Natural killer cell (primary cell): ENCODE measurements at regions not wholly inside any gene's neighbourhood (a gene's known extent, or its start where the extent isn't known, plus 50 kb on each side); places are given as distances from the start of the nearest gene placed in this dataset.

Source experiments
- ATAC-seq, 3 donors: fragments of 150-1000 bp in 2 of 3; fragments of 200-7000 bp in 1 of 3; cut with Tn5 transposase; 1 replicate in 1 of 3; 2 replicates in 2 of 3; pipeline ENCODE4 v1.10.0; 2021; ENCODE audit warnings: mild to moderate bottlenecking in 2 of 3, moderate library complexity in 2 of 3
- DNase-seq, 2 donors: peaks; one replicate each; pipeline versions ENCODE4 v3.0.0 to v3.0.0-alpha.2; 2013 to 2021; ENCODE audit warnings: mixed read lengths in 1 of 2
- H3K27ac ChIP-seq: one replicate; pipeline ENCODE4 v1.5.1; 2013; ENCODE audit warnings: mild to moderate bottlenecking, low read length
- H3K27me3 ChIP-seq: one replicate; pipeline ENCODE4 v1.6.1; 2013; ENCODE audit warnings: low read length; ENCODE audit not compliant: control insufficient read depth, insufficient read depth
- H3K36me3 ChIP-seq: one replicate; pipeline ENCODE4 v1.6.1; 2013; ENCODE audit warnings: low read length; ENCODE audit not compliant: control insufficient read depth, insufficient read depth
- H3K4me1 ChIP-seq: one replicate; pipeline ENCODE4 v1.6.1; 2013; ENCODE audit warnings: low read length; ENCODE audit not compliant: control insufficient read depth, insufficient read depth
- H3K4me3 ChIP-seq: one replicate; pipeline ENCODE4 v1.5.1; 2013; ENCODE audit warnings: low read length
- H3K9me3 ChIP-seq: one replicate; pipeline ENCODE4 v1.6.1; 2013; ENCODE audit warnings: low read length; ENCODE audit not compliant: control insufficient read depth, insufficient read depth
- H3K27ac Mint-ChIP-seq, 2 donors: one replicate each; pipeline ENCODE4 v1.8.0; 2022; ENCODE audit warnings: mild to moderate bottlenecking in 2 of 2, mixed read lengths in 2 of 2, moderate library complexity in 1 of 2
- H3K27me3 Mint-ChIP-seq, 2 donors: one replicate each; pipeline ENCODE4 v1.8.0; 2022; ENCODE audit warnings: low read depth in 2 of 2, mixed read lengths in 2 of 2
- H3K36me3 Mint-ChIP-seq: one replicate; pipeline ENCODE4 v1.8.0; 2022; ENCODE audit warnings: mixed read lengths
- H3K4me1 Mint-ChIP-seq, 2 donors: one replicate each; pipeline ENCODE4 v1.8.0; 2022; ENCODE audit warnings: mixed read lengths in 2 of 2
- H3K4me3 Mint-ChIP-seq: one replicate; pipeline ENCODE4 v1.8.0; 2022; ENCODE audit warnings: mild to moderate bottlenecking, moderate library complexity, mixed read lengths
- H3K9me3 Mint-ChIP-seq, 2 donors: one replicate each; pipeline ENCODE4 v1.8.0; 2022; ENCODE audit warnings: mixed read lengths in 2 of 2
- CTCF ChIP-seq: fragments of 200-600 bp; IDR thresholded peaks from one replicate; pipeline ENCODE4 v1.8.0; 2022; ENCODE audit warnings: antibody characterized with exemption
- WGBS: methylation state at CpG from one replicate; pipeline ENCODE4 v1.1.7; 2013; ENCODE audit warnings: missing lambda C conversion rate; ENCODE audit not compliant: insufficient coverage; 5-methylcytosine and 5-hydroxymethylcytosine counted together
- intact Hi-C: fragments of 100-400 bp; cut with micrococcal nuclease; formaldehyde crosslinking; loops from one replicate; pipeline ENCODE4 v1.14.2; 2022

- ATAC-seq: no peak
- Mint-ChIP-seq H3K9me3 (peaks cover 10 to 41% of the 10 kb centered on the region in 2 donors), H3K27ac (no peak overlapping the region), H3K4me3 (no peak overlapping the region), H3K4me1 (no peaks in the 10 kb centered on the region), H3K27me3 (no peaks in the 10 kb centered on the region), H3K36me3 (no peaks in the 10 kb centered on the region)
- intact Hi-C loops: no loop called here
- no peak overlapping the region for H3K4me3 ChIP-seq
- H3K9me3 ChIP-seq: peaks cover 3% of the 10 kb centered on the region
- no peak overlapping the region for H3K27ac ChIP-seq
- H3K36me3 ChIP-seq: no peaks in the 10 kb centered on the region
- no peaks in the 10 kb centered on the region for H3K4me1 ChIP-seq
- H3K27me3 ChIP-seq: no peaks in the 10 kb centered on the region
- 79% methylated on average over 7 of the region's 7 CpGs for WGBS
- TF ChIP-seq CTCF: no peak
- no peak for DNase-seq
These were observed 84.5 kb downstream of the NPAP1 start for GRCh38 chr15:24760066-24760465.

- TF ChIP-seq CTCF: no peak
- Mint-ChIP-seq H3K4me1 (no peaks in the 10 kb centered on the region), H3K27me3 (no peaks in the 10 kb centered on the region), H3K36me3 (no peaks in the 10 kb centered on the region), H3K27ac (no peak overlapping the region), H3K9me3 (peaks cover 10 to 35% of the 10 kb centered on the region in 2 donors), H3K4me3 (no peak overlapping the region)
- no peaks in the 10 kb centered on the region for H3K27me3 ChIP-seq
- no peaks in the 10 kb centered on the region for H3K4me1 ChIP-seq
- no peak overlapping the region for H3K27ac ChIP-seq
- no peaks in the 10 kb centered on the region for H3K36me3 ChIP-seq
- ATAC-seq (no peak), DNase-seq (no peak)
- 86% methylated on average over 4 of the region's 5 CpGs for WGBS
- intact Hi-C loops: no loop called here
- no peak overlapping the region for H3K4me3 ChIP-seq
- peaks cover 3% of the 10 kb centered on the region for H3K9me3 ChIP-seq
These were observed 86.2 kb downstream of the NPAP1 start for GRCh38 chr15:24761704-24762302.

- no peak for DNase-seq
- Mint-ChIP-seq H3K36me3 (no peaks in the 10 kb centered on the region), H3K27me3 (no peaks in the 10 kb centered on the region), H3K4me3 (no peak overlapping the region), H3K4me1 (no peaks in the 10 kb centered on the region), H3K27ac (no peak overlapping the region), H3K9me3 (peaks cover 12 to 24% of the 10 kb centered on the region in 2 donors)
- intact Hi-C loops: no loop called here
- H3K36me3 ChIP-seq: no peaks in the 10 kb centered on the region
- TF ChIP-seq CTCF: no peak
- H3K27me3 ChIP-seq: no peaks in the 10 kb centered on the region
- H3K4me3 ChIP-seq: no peak overlapping the region
- no peak overlapping the region for H3K27ac ChIP-seq
- no peaks in the 10 kb centered on the region for H3K4me1 ChIP-seq
- 81% methylated on average over 4 of the region's 4 CpGs for WGBS
- H3K9me3 ChIP-seq: peaks cover 3% of the 10 kb centered on the region
- ATAC-seq: no peak
These were observed 88.3 kb downstream of the NPAP1 start for GRCh38 chr15:24763891-24764290.
